ENCODE measurements at regions not wholly inside any gene's neighbourhood (a gene's known extent, or its start where the extent isn't known, plus 50 kb on each side); places are given as distances from the start of the nearest gene placed in this dataset.

DNA sequence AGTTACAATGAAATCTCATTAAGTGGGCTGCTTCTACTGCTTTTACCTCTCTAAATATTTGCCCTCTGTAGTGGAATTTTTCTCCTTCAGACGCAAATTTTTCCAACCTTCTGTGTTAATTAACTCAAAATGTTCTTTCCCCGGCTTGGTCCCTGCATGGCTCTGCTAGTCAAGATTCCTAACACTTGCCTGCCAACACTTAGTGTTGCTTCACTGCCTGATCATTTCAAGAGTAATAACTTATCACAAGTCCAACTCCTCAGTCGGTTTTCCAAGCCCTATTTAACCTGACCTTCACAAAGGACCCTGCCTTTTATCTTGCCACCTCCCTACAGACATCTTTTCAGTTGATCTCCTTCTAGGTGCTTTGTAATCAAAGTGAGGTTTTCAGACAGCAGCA lies 142.7 kb downstream of the HRH4 start:
- no peak overlapping the region for H2BK120ac ChIP-seq (ENCODE audit: insufficient read depth, low read length, poor library complexity)
- H2AK5ac ChIP-seq (ENCODE audit: low read length), result no peak overlapping the region
- DNase-seq, result no peak
- no peaks in the 10 kb centered on the region for H3K27me3 ChIP-seq (ENCODE audit: insufficient read depth, low read length)
- H2BK5ac ChIP-seq (ENCODE audit: low read depth, low read length, poor library complexity), result no peak overlapping the region
- no CpG with 5 or more reads among the region's 3 CpGs for WGBS (ENCODE audit: extremely low coverage, insufficient coverage, insufficient read length)
- H3K4ac ChIP-seq (ENCODE audit: low read depth, low read length), result no peak overlapping the region
- H3K23ac ChIP-seq (ENCODE audit: low read length), result no peak overlapping the region
- no peak overlapping the region for H4K8ac ChIP-seq (ENCODE audit: low read depth, low read length)
- no peaks in the 10 kb centered on the region for H3K4me1 ChIP-seq (ENCODE audit: control insufficient read depth in 1 of 2, insufficient read depth in 2 of 2, low read length in 2 of 2)
- H3K4me2 ChIP-seq (ENCODE audit: low read length), result no peak overlapping the region
- H2AFZ ChIP-seq (ENCODE audit: insufficient read depth, low read length, poor library complexity), result no peak overlapping the region
- H3K9me3 ChIP-seq (ENCODE audit: insufficient read depth, low read depth, low read length), result no peaks in the 10 kb centered on the region
- H4K91ac ChIP-seq (ENCODE audit: low read depth, low read length), result no peak overlapping the region
- no peak overlapping the region for H3K4me3 ChIP-seq (ENCODE audit: low read depth, low read length)
- no peaks in the 10 kb centered on the region for H3K79me1 ChIP-seq (ENCODE audit: low read length)
- H3K9ac ChIP-seq (ENCODE audit: low read length), result no peak overlapping the region
- H4K12ac ChIP-seq (ENCODE audit: low read depth, low read length), result no peak overlapping the region
- no peak overlapping the region for H3K18ac ChIP-seq (ENCODE audit: low read length)
- H3K27ac ChIP-seq (ENCODE audit: low read depth, low read length), result no peak overlapping the region
- no peak overlapping the region for H2BK12ac ChIP-seq (ENCODE audit: low read length)
- H3K36me3 ChIP-seq (ENCODE audit: control insufficient read depth in 1 of 2, insufficient read depth in 2 of 2, low read length in 2 of 2), result no peaks in the 10 kb centered on the region
- H3K79me2 ChIP-seq (ENCODE audit: control insufficient read depth, insufficient read depth, low read length, poor library complexity), result no peaks in the 10 kb centered on the region
- no peak overlapping the region for H3K14ac ChIP-seq (ENCODE audit: low read length)

DNA sequence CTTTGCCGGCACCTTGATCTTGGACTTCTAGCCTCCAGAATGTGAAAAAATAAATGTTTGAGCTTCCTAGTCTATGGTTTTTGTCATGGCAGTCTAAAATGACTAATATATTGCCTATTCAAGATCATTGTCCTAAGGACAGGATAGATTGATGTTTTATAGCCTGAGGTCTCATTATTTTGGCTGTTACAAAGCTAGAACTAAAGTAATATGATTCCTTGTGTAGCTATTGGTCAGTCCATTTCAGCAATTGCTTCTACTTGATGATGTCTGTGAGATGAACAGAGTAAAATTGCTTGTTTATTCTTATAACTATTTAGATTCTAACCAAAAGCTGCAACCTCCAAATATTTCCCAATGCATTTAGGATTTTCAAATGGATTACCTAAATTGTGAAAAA lies 145.0 kb downstream of the HRH4 start:
- Histone ChIP-seq H3K79me1 (ENCODE audit: low read length) (no peaks in the 10 kb centered on the region), H3K9me3 (ENCODE audit: insufficient read depth, low read depth, low read length) (no peaks in the 10 kb centered on the region), H2BK120ac (ENCODE audit: insufficient read depth, low read length, poor library complexity) (no peak overlapping the region), H3K18ac (ENCODE audit: low read length) (no peak overlapping the region), H2AK5ac (ENCODE audit: low read length) (no peak overlapping the region), H4K8ac (ENCODE audit: low read depth, low read length) (no peak overlapping the region), H2BK5ac (ENCODE audit: low read depth, low read length, poor library complexity) (no peak overlapping the region), H3K27me3 (ENCODE audit: insufficient read depth, low read length) (no peaks in the 10 kb centered on the region), H3K4ac (ENCODE audit: low read depth, low read length) (no peak overlapping the region), H3K36me3 (ENCODE audit: control insufficient read depth in 1 of 2, insufficient read depth in 2 of 2, low read length in 2 of 2) (no peaks in the 10 kb centered on the region), H3K23ac (ENCODE audit: low read length) (no peak overlapping the region), H4K12ac (ENCODE audit: low read depth, low read length) (no peak overlapping the region), H4K91ac (ENCODE audit: low read depth, low read length) (no peak overlapping the region), H3K14ac (ENCODE audit: low read length) (no peak overlapping the region), H3K4me2 (ENCODE audit: low read length) (no peak overlapping the region), H3K4me1 (ENCODE audit: control insufficient read depth in 1 of 2, insufficient read depth in 2 of 2, low read length in 2 of 2) (no peaks in the 10 kb centered on the region), H3K79me2 (ENCODE audit: control insufficient read depth, insufficient read depth, low read length, poor library complexity) (no peaks in the 10 kb centered on the region), H3K9ac (ENCODE audit: low read length) (no peak overlapping the region), H2AFZ (ENCODE audit: insufficient read depth, low read length, poor library complexity) (no peak overlapping the region), H3K27ac (ENCODE audit: low read depth, low read length) (no peak overlapping the region), H3K4me3 (ENCODE audit: low read depth, low read length) (no peak overlapping the region), H2BK12ac (ENCODE audit: low read length) (no peak overlapping the region)
- no peak for DNase-seq
- no CpG with 5 or more reads among the region's 1 CpG for WGBS (ENCODE audit: extremely low coverage, insufficient coverage, insufficient read length)

- Histone ChIP-seq H2BK120ac (ENCODE audit: insufficient read depth, low read length, poor library complexity) (no peak overlapping the region), H3K27ac (ENCODE audit: low read depth, low read length) (no peak overlapping the region), H2AFZ (ENCODE audit: insufficient read depth, low read length, poor library complexity) (no peak overlapping the region), H3K23ac (ENCODE audit: low read length) (no peak overlapping the region), H4K12ac (ENCODE audit: low read depth, low read length) (no peak overlapping the region), H3K9me3 (ENCODE audit: insufficient read depth, low read depth, low read length) (no peaks in the 10 kb centered on the region), H3K4ac (ENCODE audit: low read depth, low read length) (no peak overlapping the region), H3K4me2 (ENCODE audit: low read length) (no peak overlapping the region), H3K14ac (ENCODE audit: low read length) (no peak overlapping the region), H3K4me3 (ENCODE audit: low read depth, low read length) (no peak overlapping the region), H3K79me2 (ENCODE audit: control insufficient read depth, insufficient read depth, low read length, poor library complexity) (no peaks in the 10 kb centered on the region), H2BK12ac (ENCODE audit: low read length) (no peak overlapping the region), H3K79me1 (ENCODE audit: low read length) (no peaks in the 10 kb centered on the region), H3K36me3 (ENCODE audit: control insufficient read depth in 1 of 2, insufficient read depth in 2 of 2, low read length in 2 of 2) (no peaks in the 10 kb centered on the region), H3K9ac (ENCODE audit: low read length) (no peak overlapping the region), H4K91ac (ENCODE audit: low read depth, low read length) (no peak overlapping the region), H2BK5ac (ENCODE audit: low read depth, low read length, poor library complexity) (no peak overlapping the region), H3K4me1 (ENCODE audit: control insufficient read depth in 1 of 2, insufficient read depth in 2 of 2, low read length in 2 of 2) (no peaks in the 10 kb centered on the region), H2AK5ac (ENCODE audit: low read length) (no peak overlapping the region), H3K27me3 (ENCODE audit: insufficient read depth, low read length) (no peaks in the 10 kb centered on the region), H3K18ac (ENCODE audit: low read length) (no peak overlapping the region), H4K8ac (ENCODE audit: low read depth, low read length) (no peak overlapping the region)
- DNase-seq, result no peak
- no CpG with 5 or more reads among the region's 7 CpGs for WGBS (ENCODE audit: extremely low coverage, insufficient coverage, insufficient read length)
These were observed 148.8 kb downstream of the HRH4 start for GRCh38 chr18:24609254-24609653.

GRCh38 chr18:24611075-24611474 lies 150.6 kb downstream of the HRH4 start:
- Histone ChIP-seq H4K91ac (ENCODE audit: low read depth, low read length) (no peak overlapping the region), H3K9ac (ENCODE audit: low read length) (no peak overlapping the region), H3K79me1 (ENCODE audit: low read length) (no peaks in the 10 kb centered on the region), H2BK120ac (ENCODE audit: insufficient read depth, low read length, poor library complexity) (no peak overlapping the region), H3K4me3 (ENCODE audit: low read depth, low read length) (no peak overlapping the region), H3K27me3 (ENCODE audit: insufficient read depth, low read length) (no peaks in the 10 kb centered on the region), H3K4ac (ENCODE audit: low read depth, low read length) (no peak overlapping the region), H3K18ac (ENCODE audit: low read length) (no peak overlapping the region), H3K9me3 (ENCODE audit: insufficient read depth, low read depth, low read length) (no peaks in the 10 kb centered on the region), H4K12ac (ENCODE audit: low read depth, low read length) (no peak overlapping the region), H3K27ac (ENCODE audit: low read depth, low read length) (no peak overlapping the region), H2AFZ (ENCODE audit: insufficient read depth, low read length, poor library complexity) (no peak overlapping the region), H2BK5ac (ENCODE audit: low read depth, low read length, poor library complexity) (no peak overlapping the region), H3K36me3 (ENCODE audit: control insufficient read depth in 1 of 2, insufficient read depth in 2 of 2, low read length in 2 of 2) (no peaks in the 10 kb centered on the region), H3K79me2 (ENCODE audit: control insufficient read depth, insufficient read depth, low read length, poor library complexity) (no peaks in the 10 kb centered on the region), H2AK5ac (ENCODE audit: low read length) (no peak overlapping the region), H2BK12ac (ENCODE audit: low read length) (no peak overlapping the region), H4K8ac (ENCODE audit: low read depth, low read length) (no peak overlapping the region), H3K4me2 (ENCODE audit: low read length) (no peak overlapping the region), H3K14ac (ENCODE audit: low read length) (no peak overlapping the region), H3K23ac (ENCODE audit: low read length) (no peak overlapping the region), H3K4me1 (ENCODE audit: control insufficient read depth in 1 of 2, insufficient read depth in 2 of 2, low read length in 2 of 2) (no peaks in the 10 kb centered on the region)
- no peak for DNase-seq
- no CpG with 5 or more reads among the region's 8 CpGs for WGBS (ENCODE audit: extremely low coverage, insufficient coverage, insufficient read length)
